GM19099 (cell line): ENCODE measurements at regions not wholly inside any gene's neighbourhood (a gene's known extent, or its start where the extent isn't known, plus 50 kb on each side); places are given as distances from the start of the nearest gene placed in this dataset.

ENCODE experiments used
- POLR2A ChIP-seq: IDR thresholded peaks from 3 replicates; pipeline ENCODE4 v1.6.1; 2011; ENCODE audit warnings: low read depth; ENCODE audit not compliant: insufficient read length; ENCODE audit errors: extremely low read depth

- TF ChIP-seq POLR2A = no peak
Observed at GRCh38 chr11:127818625-127819024, 768.7 kb downstream of the ETS1 start.

- no peak for TF ChIP-seq POLR2A
Observed at GRCh38 chr11:127816962-127817361, 770.4 kb downstream of the ETS1 start.

GRCh38 chr11:127815331-127815730 lies 772.0 kb downstream of the ETS1 start:
- no peak for TF ChIP-seq POLR2A

GRCh38 chr11:127806501-127806900 lies 780.9 kb downstream of the ETS1 start:
- TF ChIP-seq POLR2A = no peak

- no peak for TF ChIP-seq POLR2A
Observed at GRCh38 chr11:127805771-127806170, 781.6 kb downstream of the ETS1 start.

- TF ChIP-seq POLR2A = no peak
Observed at GRCh38 chr11:127804747-127805400, 782.5 kb downstream of the ETS1 start.

GRCh38 chr11:127803755-127804154 lies 783.6 kb downstream of the ETS1 start:
- TF ChIP-seq POLR2A = no peak

- no peak for TF ChIP-seq POLR2A
Observed at GRCh38 chr11:127800989-127801688, 786.2 kb downstream of the ETS1 start.

GRCh38 chr11:127795326-127795725 lies 792.0 kb downstream of the ETS1 start:
- TF ChIP-seq POLR2A = no peak

GRCh38 chr11:127791844-127792243 lies 791.3 kb upstream of the KIRREL3 start:
- no peak for TF ChIP-seq POLR2A

GRCh38 chr11:127790592-127790991 lies 790.0 kb upstream of the KIRREL3 start:
- no peak for TF ChIP-seq POLR2A

- no peak for TF ChIP-seq POLR2A
Observed at GRCh38 chr11:127789927-127790326, 789.4 kb upstream of the KIRREL3 start.

- TF ChIP-seq POLR2A = no peak
Observed at GRCh38 chr11:127766734-127767133, 766.2 kb upstream of the KIRREL3 start.

- TF ChIP-seq POLR2A = no peak
Observed at GRCh38 chr11:127738771-127739286, 738.3 kb upstream of the KIRREL3 start.

- no peak for TF ChIP-seq POLR2A
Observed at GRCh38 chr11:127737499-127737898, 736.9 kb upstream of the KIRREL3 start.

GRCh38 chr11:127733552-127733951 lies 733.0 kb upstream of the KIRREL3 start:
- no peak for TF ChIP-seq POLR2A
